Testis (tissue), 2 donors: ENCODE measurements at regions not wholly inside any gene's neighbourhood (a gene's known extent, or its start where the extent isn't known, plus 50 kb on each side); places are given as distances from the start of the nearest gene placed in this dataset.

Source experiments
- CTCF ChIP-seq, 3 experiments: fragments of 450-650 bp in 2 of 3; fragments of 200-600 bp in 1 of 3; sonication (generic) in 1 of 3; IDR thresholded peaks; one replicate each; pipeline ENCODE4 v1.5.1; 2016 to 2019; ENCODE audit warnings: antibody characterized with exemption in 3 of 3, mild to moderate bottlenecking in 2 of 3, moderate library complexity in 1 of 3
- POLR2A ChIP-seq: fragments of 450-650 bp; IDR thresholded peaks from one replicate; pipeline ENCODE4 v1.6.1; 2017; ENCODE audit warnings: antibody characterized with exemption, mild to moderate bottlenecking, moderate library complexity

- TF ChIP-seq CTCF (IDR thresholded peaks at IDR 0.05): no peak
- no peak for TF ChIP-seq POLR2A
Measured at GRCh38 chr6:27176523-27177484, 70.7 kb upstream of the PRSS16 start.
